ENCODE measurements at regions not wholly inside any gene's neighbourhood (a gene's known extent, or its start where the extent isn't known, plus 50 kb on each side); places are given as distances from the start of the nearest gene placed in this dataset.
"Not testable (repeated sequence)": the region's sequence is repeated elsewhere in the genome, so short reads cannot be mapped to it uniquely, and the experiment has no call there.

- intact Hi-C loops (cut with DNase I), result no loop called here
Measured at GRCh38 chr22:34812631-34813030, 253.3 kb upstream of the ISX start.

GRCh38 chr22:34814260-34815025, 251.5 kb upstream of the ISX start:
- Histone ChIP-seq H3K27me3 (peaks cover 0 to 13% (median 0%) of the 10 kb centered on the region in 9 donors), H3K9me3 (no peaks in the 10 kb centered on the region), H3K4me1 (no peaks in the 10 kb centered on the region), H3K4me3 (no peak overlapping the region), H3K27ac (no peak overlapping the region), H3K36me3 (no peaks in the 10 kb centered on the region)
- DNase-seq (no peak), ATAC-seq (no peak)
- 40 to 54% (median 49%) methylated on average over 2 of the region's 2 CpGs for WGBS, 4 donors
- intact Hi-C loops (cut with DNase I), result no loop called here
- TF ChIP-seq POLR2A (IDR thresholded peaks at IDR 0.05) (no peak), CTCF (IDR thresholded peaks at IDR 0.05) (no peak)

More at GRCh38 chr22:34812631-34813030, 253.3 kb upstream of the ISX start:
- peaks cover 0 to 13% (median 0%) of the 10 kb centered on the region in 9 donors for H3K27me3 ChIP-seq
- no peaks in the 10 kb centered on the region for H3K4me1 ChIP-seq
- TF ChIP-seq POLR2A (IDR thresholded peaks at IDR 0.05) (no peak), CTCF (IDR thresholded peaks at IDR 0.05) (no peak)
- DNase-seq, result no peak
- H3K9me3 ChIP-seq, result no peaks in the 10 kb centered on the region
- no peak overlapping the region for H3K27ac ChIP-seq
- ATAC-seq, result no peak
- H3K4me3 ChIP-seq, result no peak overlapping the region
- 87 to 95% (median 89%) methylated on average over 1 of the region's 1 CpG for WGBS, 4 donors
- no peaks in the 10 kb centered on the region for H3K36me3 ChIP-seq

- peaks cover 0 to 11% (median 0%) of the 10 kb centered on the region in 12 donors for H3K4me1 ChIP-seq
- 89 to 95% (median 92%) methylated on average over 3 of the region's 3 CpGs for WGBS, 4 donors
- no peak overlapping the region for H3K27ac ChIP-seq
- TF ChIP-seq POLR2A (IDR thresholded peaks at IDR 0.05), result no peak
- no peak for TF ChIP-seq CTCF (IDR thresholded peaks at IDR 0.05)
- H3K27me3 ChIP-seq, result no peaks in the 10 kb centered on the region
- DNase-seq (no peak), ATAC-seq (no peak)
- no peaks in the 10 kb centered on the region for H3K9me3 ChIP-seq
- intact Hi-C loops (cut with DNase I), result no loop called here
- no peak overlapping the region for H3K4me3 ChIP-seq
- H3K36me3 ChIP-seq, result no peaks in the 10 kb centered on the region
Measured at GRCh38 chr22:34829485-34829884, 236.5 kb upstream of the ISX start.

- Histone ChIP-seq H3K27ac (no peak overlapping the region), H3K27me3 (no peaks in the 10 kb centered on the region), H3K4me3 (no peak overlapping the region), H3K36me3 (no peaks in the 10 kb centered on the region), H3K4me1 (no peaks in the 10 kb centered on the region), H3K9me3 (no peaks in the 10 kb centered on the region)
- intact Hi-C loops (cut with DNase I), result no loop called here
- DNase-seq (no peak), ATAC-seq (no peak)
- 63 to 86% (median 68%) methylated on average over 4 of the region's 4 CpGs for WGBS, 4 donors
- TF ChIP-seq CTCF (IDR thresholded peaks at IDR 0.05), result no peak
- no peak for TF ChIP-seq POLR2A (IDR thresholded peaks at IDR 0.05)
Measured at GRCh38 chr22:34834059-34834458, 231.9 kb upstream of the ISX start.

GRCh38 chr22:34834541-34834940, 231.4 kb upstream of the ISX start:
- DNase-seq; H3K27ac ChIP-seq; H3K9me3 ChIP-seq; ATAC-seq; H3K4me3 ChIP-seq; H3K36me3 ChIP-seq; H3K4me1 ChIP-seq; intact Hi-C loops (cut with DNase I); H3K27me3 ChIP-seq: not testable (repeated sequence)
- 63 to 70% (median 67%) methylated on average over 3 of the region's 3 CpGs for WGBS, 4 donors

Data from heart left ventricle (tissue), 16 donors.